ENCODE measurements at regions not wholly inside any gene's neighbourhood (a gene's known extent, or its start where the extent isn't known, plus 50 kb on each side); places are given as distances from the start of the nearest gene placed in this dataset.

DNA sequence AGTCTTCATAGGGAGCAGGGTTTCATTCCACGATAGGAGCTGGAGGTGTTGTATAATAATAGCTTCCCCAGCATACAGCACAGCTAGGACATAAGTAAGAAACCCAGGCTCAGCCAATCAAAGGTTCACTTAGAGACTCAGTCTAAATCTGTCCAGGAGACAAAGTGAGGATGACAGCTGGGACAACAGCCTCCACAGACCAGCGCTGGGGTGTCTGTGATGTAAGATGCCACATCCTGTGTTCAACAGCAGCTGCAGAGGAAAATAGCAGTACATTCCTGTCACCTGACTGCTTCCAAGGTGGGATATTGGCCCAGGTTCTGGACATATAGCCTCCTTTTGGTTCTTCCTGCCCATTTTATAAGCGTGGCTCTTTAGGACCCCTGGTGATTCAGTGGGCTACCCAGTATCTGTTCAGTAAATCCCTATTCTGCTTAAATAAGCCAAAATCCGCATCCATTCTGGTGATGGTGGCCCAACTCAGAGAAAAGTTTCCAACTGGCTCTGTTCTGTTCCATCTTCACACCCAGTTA lies 176.8 kb upstream of the SYT6 start:
- Histone ChIP-seq H3K56ac (ENCODE audit: insufficient read length, low read depth, low read length) (no peak overlapping the region), H2BK12ac (ENCODE audit: insufficient read length, low read depth, low read length) (no peak overlapping the region), H4K5ac (ENCODE audit: insufficient read length, low read depth, low read length) (no peak overlapping the region), H3K9me3 (ENCODE audit: control insufficient read depth, low read depth, low read length) (no peaks in the 10 kb centered on the region), H3K23me2 (ENCODE audit: insufficient read length, low read depth, low read length, poor library complexity, severe bottlenecking) (no peaks in the 10 kb centered on the region), H2AFZ (ENCODE audit: low read length) (no peak overlapping the region), H3T11ph (ENCODE audit: low read length) (no peak overlapping the region), H2BK15ac (ENCODE audit: low read depth, low read length) (no peak overlapping the region), H4K8ac (replicated peaks; ENCODE audit: insufficient read length, low read depth, low read length) (no peak overlapping the region), H3K4ac (ENCODE audit: low read depth, low read length) (no peak overlapping the region), H3K27me3 (ENCODE audit: insufficient read depth, low read length) (no peaks in the 10 kb centered on the region), H2AK5ac (ENCODE audit: insufficient read length, low read length) (no peak overlapping the region), H4K91ac (ENCODE audit: insufficient read length, low read depth, low read length) (no peak overlapping the region), H4K20me1 (ENCODE audit: control insufficient read depth, insufficient read depth, insufficient read length) (no peaks in the 10 kb centered on the region), H3K27ac (ENCODE audit: insufficient read length, low read depth, low read length) (no peak overlapping the region), H3K18ac (ENCODE audit: insufficient read length, low read depth, low read length) (no peak overlapping the region), H3K23ac (ENCODE audit: insufficient read length, low read depth, low read length) (no peak overlapping the region), H3K79me2 (ENCODE audit: insufficient read depth, low read length) (no peaks in the 10 kb centered on the region), H2BK5ac (ENCODE audit: insufficient read length, low read length) (no peak overlapping the region), H3K14ac (ENCODE audit: insufficient read depth, low read length) (no peak overlapping the region), H3K9ac (ENCODE audit: extremely low read depth, insufficient read length, low read length) (no peak overlapping the region), H2BK20ac (ENCODE audit: low read depth, low read length, poor library complexity, severe bottlenecking) (no peak overlapping the region), H3K4me1 (ENCODE audit: insufficient read depth, low read length) (no peaks in the 10 kb centered on the region), H2BK120ac (ENCODE audit: low read depth, low read length, poor library complexity, severe bottlenecking) (no peak overlapping the region), H3K79me1 (ENCODE audit: insufficient read depth, low read depth, low read length, poor library complexity, severe bottlenecking) (no peaks in the 10 kb centered on the region), H3K4me2 (ENCODE audit: insufficient read depth, insufficient read length, low read length) (no peak overlapping the region)
- Mint-ChIP-seq H3K27me3 (ENCODE audit: low read depth) (peaks cover 16% of the 10 kb centered on the region), H3K27ac (no peak overlapping the region), H3K9me3 (peaks cover 16 to 20% of the 10 kb centered on the region in 2 experiments), H3K36me3 (ENCODE audit: insufficient read depth in 1 of 3, low read depth in 3 of 3) (peaks cover 3 to 11% (median 10%) of the 10 kb centered on the region in 3 experiments; a peak in 6 of 7 replicates), H3K4me3 (no peak overlapping the region), H3K4me1 (no peaks in the 10 kb centered on the region)
- TF ChIP-seq CTCF (conservative IDR thresholded peaks at IDR 0.05) = no peak
- DNase-seq = no peak
- WGBS (ENCODE audit: extremely low coverage, insufficient read length, low lambda C conversion rate) = no CpG with 5 or more reads among the region's 4 CpGs
